Breast epithelium (tissue), 3 donors: ENCODE measurements at regions not wholly inside any gene's neighbourhood (a gene's known extent, or its start where the extent isn't known, plus 50 kb on each side); places are given as distances from the start of the nearest gene placed in this dataset.

Experiments used
- CTCF ChIP-seq, 3 donors: fragments of 450-650 bp; IDR thresholded peaks; one replicate each; pipeline ENCODE4 v1.5.1; 2016 to 2017; ENCODE audit warnings: antibody characterized with exemption in 3 of 3, mild to moderate bottlenecking in 3 of 3, moderate library complexity in 3 of 3
- POLR2A ChIP-seq: fragments of 450-650 bp; IDR thresholded peaks from one replicate; pipeline ENCODE4 v1.6.1; 2016; ENCODE audit warnings: antibody characterized with exemption, mild to moderate bottlenecking, moderate library complexity
- POLR2AphosphoS5 ChIP-seq, 3 donors: sonication (generic); formaldehyde crosslinking; IDR thresholded peaks; one replicate each; pipeline ENCODE4 v1.6.1; 2017; ENCODE audit warnings: antibody characterized with exemption in 3 of 3

- TF ChIP-seq CTCF (IDR thresholded peaks at IDR 0.05) = no peak
- no peak for TF ChIP-seq POLR2AphosphoS5 (IDR thresholded peaks at IDR 0.05)
- no peak for TF ChIP-seq POLR2A
Observed at GRCh38 chr12:43255522-43256111, 296.4 kb downstream of the ADAMTS20 start.
